ENCODE measurements at regions not wholly inside any gene's neighbourhood (a gene's known extent, or its start where the extent isn't known, plus 50 kb on each side); places are given as distances from the start of the nearest gene placed in this dataset.

GRCh38 chr2:847669-848068 lies 103.0 kb upstream of the SNTG2 start:
- TF ChIP-seq, protein P1, sequence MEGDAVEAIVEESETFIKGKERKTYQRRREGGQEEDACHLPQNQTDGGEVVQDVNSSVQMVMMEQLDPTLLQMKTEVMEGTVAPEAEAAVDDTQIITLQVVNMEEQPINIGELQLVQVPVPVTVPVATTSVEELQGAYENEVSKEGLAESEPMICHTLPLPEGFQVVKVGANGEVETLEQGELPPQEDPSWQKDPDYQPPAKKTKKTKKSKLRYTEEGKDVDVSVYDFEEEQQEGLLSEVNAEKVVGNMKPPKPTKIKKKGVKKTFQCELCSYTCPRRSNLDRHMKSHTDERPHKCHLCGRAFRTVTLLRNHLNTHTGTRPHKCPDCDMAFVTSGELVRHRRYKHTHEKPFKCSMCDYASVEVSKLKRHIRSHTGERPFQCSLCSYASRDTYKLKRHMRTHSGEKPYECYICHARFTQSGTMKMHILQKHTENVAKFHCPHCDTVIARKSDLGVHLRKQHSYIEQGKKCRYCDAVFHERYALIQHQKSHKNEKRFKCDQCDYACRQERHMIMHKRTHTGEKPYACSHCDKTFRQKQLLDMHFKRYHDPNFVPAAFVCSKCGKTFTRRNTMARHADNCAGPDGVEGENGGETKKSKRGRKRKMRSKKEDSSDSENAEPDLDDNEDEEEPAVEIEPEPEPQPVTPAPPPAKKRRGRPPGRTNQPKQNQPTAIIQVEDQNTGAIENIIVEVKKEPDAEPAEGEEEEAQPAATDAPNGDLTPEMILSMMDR (IDR thresholded peaks at IDR 0.05) = no peak
- TF ChIP-seq POLR2A (IDR thresholded peaks at IDR 0.05) = no peak
